Esophagus muscularis mucosa (tissue), 3 donors: ENCODE measurements at regions not wholly inside any gene's neighbourhood (a gene's known extent, or its start where the extent isn't known, plus 50 kb on each side); places are given as distances from the start of the nearest gene placed in this dataset.

Experiments used
- POLR2A ChIP-seq: fragments of 450-650 bp; IDR thresholded peaks from one replicate; pipeline ENCODE4 v1.6.1; 2017; ENCODE audit warnings: antibody characterized with exemption, moderate library complexity, mild to moderate bottlenecking, low read depth
- POLR2AphosphoS5 ChIP-seq, 2 donors: sonication (generic); formaldehyde crosslinking; IDR thresholded peaks; one replicate each; pipeline ENCODE4 v1.6.1; 2017; ENCODE audit warnings: antibody characterized with exemption in 2 of 2
- TF ChIP-seq, protein P1 (sequence below), 3 experiments: fragments of 200-600 bp in 2 of 3; fragments of 450-650 bp in 1 of 3; sonication (generic) in 2 of 3; IDR thresholded peaks; one replicate each; pipeline ENCODE4 v1.5.1; 2017 to 2019; ENCODE audit warnings: antibody characterized with exemption in 3 of 3, mild to moderate bottlenecking in 2 of 3, moderate library complexity in 1 of 3

DNA sequence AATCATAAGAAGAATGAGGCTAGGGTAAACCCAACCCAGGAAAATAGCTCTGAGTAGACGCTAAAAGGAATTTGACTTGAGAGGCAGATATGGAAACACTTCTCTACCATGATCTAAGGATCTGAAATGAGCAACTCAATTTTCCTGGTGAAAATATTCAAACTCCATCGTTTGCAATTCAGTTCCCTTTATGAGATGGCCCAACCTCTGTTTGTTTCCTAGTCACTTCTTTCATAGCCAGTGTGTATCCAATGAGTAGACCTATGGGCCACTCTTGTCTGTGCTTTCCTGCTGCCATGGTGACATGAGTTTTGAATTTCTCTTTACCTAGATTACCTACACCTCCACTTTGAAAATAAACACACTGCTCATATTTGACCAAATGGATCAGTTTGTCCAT is 176.2 kb upstream of the GPRIN3 start:
- TF ChIP-seq, protein P1, sequence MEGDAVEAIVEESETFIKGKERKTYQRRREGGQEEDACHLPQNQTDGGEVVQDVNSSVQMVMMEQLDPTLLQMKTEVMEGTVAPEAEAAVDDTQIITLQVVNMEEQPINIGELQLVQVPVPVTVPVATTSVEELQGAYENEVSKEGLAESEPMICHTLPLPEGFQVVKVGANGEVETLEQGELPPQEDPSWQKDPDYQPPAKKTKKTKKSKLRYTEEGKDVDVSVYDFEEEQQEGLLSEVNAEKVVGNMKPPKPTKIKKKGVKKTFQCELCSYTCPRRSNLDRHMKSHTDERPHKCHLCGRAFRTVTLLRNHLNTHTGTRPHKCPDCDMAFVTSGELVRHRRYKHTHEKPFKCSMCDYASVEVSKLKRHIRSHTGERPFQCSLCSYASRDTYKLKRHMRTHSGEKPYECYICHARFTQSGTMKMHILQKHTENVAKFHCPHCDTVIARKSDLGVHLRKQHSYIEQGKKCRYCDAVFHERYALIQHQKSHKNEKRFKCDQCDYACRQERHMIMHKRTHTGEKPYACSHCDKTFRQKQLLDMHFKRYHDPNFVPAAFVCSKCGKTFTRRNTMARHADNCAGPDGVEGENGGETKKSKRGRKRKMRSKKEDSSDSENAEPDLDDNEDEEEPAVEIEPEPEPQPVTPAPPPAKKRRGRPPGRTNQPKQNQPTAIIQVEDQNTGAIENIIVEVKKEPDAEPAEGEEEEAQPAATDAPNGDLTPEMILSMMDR (IDR thresholded peaks at IDR 0.05), result no peak
- no peak for TF ChIP-seq POLR2A
- TF ChIP-seq POLR2AphosphoS5 (IDR thresholded peaks at IDR 0.05), result no peak
